D721Med (cell line): ENCODE measurements at regions not wholly inside any gene's neighbourhood (a gene's known extent, or its start where the extent isn't known, plus 50 kb on each side); places are given as distances from the start of the nearest gene placed in this dataset.
A peak's percentile ranks its signal among the peaks of the same experiment; 100 is the strongest.

Source experiments
- DNase-seq: peaks from one replicate; pipeline ENCODE4 v3.0.0; 2011; ENCODE audit warnings: low spot score; ENCODE audit not compliant: insufficient read length
- FAIRE-seq: peaks from 2 replicates; lab custom pipeline; 2011; peaks lifted over from hg19 to GRCh38; lab: Jason Lieb, UNC
- CTCF ChIP-seq: IDR thresholded peaks from 2 replicates; pipeline ENCODE4 v1.5.1; 2012; ENCODE audit warnings: mild to moderate bottlenecking, control low read depth; ENCODE audit not compliant: insufficient read depth; ENCODE audit errors: missing control alignments

DNA sequence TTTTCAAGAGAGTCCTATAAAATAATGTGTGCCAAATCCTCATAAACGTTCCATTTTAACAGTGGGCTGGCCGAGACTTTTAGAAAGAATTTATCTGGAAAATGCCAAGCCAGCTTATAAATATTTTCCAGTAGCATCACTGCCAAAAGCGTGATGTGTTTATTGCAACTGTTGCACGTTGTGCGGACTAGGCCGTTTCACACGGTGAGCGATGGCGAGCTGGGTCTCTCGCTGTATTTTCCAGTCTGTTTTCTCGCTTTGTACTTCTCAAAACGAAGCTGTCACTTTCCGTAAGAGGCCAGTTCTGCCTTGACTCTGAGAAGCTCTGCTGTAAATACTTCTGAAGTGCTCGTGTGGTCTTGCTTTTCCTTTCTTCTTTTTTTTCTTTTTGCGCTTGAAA is 65.0 kb upstream of the ZNF236 start:
- TF ChIP-seq CTCF: no peak
- FAIRE-seq: peak; percentile 35

DNA sequence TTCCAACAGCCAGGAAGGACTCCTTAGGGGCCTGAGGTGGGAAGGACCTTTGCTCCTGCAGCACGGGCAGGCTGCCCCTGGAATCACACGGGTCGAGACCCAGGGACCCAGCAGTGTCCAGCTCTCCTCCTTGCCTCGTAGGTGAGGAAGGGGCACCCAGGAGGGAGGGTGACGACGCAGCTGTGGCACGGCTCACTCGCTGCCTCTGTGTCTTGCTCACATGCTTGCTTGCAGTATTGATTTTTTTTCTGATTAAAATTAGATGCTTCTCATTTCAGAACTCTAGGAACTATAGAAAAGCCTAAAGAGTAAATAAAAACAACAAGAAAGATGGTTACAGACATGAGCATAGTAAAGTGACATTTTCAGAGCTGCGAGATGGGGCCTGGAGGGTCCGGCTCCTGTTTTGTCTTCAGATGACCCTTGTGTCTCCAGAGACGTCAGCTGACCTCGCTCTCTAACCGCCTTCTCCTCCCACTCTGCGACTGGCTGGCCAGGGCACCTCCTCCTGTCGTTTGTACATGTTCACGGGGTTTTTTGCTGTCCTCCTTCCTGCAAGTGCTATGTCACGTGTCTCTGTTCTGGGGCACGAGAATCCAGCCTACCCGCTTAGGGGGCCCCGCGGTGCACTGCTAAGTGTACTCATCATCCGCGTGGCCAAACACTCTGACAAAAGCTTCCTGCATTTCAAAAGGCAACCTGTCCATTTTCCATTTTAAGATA is 65.7 kb upstream of the ZNF236 start:
- DNase-seq (no peak), FAIRE-seq (peak; percentile 11)
- TF ChIP-seq CTCF: no peak

More for the DNA sequence above, 65.0 kb upstream of the ZNF236 start:
- DNase-seq: no peak

DNA sequence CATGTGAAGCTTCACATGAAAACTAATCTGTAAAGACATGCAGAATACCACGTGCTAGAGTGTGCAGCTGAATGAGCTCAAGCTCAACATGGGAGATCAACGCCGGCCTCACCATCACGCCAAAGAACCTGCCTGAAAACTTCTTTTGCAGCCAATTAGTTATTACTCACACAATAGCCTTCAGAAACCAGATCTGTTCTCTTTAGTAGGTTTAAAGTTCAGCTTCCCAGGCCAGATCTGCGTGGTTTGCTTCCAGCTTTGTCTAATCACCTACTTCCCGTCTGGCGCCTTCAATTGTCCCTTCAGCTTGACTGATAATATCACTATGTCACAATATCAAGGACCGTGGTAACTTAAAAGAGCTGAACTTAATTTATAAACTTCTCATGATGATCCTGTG is 68.0 kb upstream of the ZNF236 start:
- DNase-seq (no peak), FAIRE-seq (peak; percentile 91)
- no peak for TF ChIP-seq CTCF

DNA sequence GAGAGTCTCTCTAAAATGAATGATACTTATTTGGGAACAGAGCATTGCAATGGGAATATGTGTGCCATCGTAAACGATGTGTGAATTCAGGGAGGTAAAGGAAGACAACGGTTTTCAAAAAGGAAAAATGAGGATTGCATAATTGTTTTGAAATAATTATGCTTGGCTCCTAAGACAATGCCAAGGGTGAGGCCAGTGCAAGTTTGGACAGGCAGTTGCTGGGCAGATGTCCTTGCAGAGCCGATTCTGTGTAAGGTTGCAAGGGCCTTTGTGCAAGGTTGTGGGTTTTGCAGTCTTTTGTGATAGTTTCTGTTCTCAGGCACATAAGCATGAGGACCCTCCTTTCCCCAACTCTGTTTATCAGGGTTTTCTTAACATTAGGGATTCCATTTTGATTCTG is 70.0 kb upstream of the ZNF236 start:
- FAIRE-seq (no peak), DNase-seq (no peak)
- no peak for TF ChIP-seq CTCF

GRCh38 chr18:76750917-76751890 is 71.2 kb upstream of the ZNF236 start:
- FAIRE-seq (peak; percentile 32), DNase-seq (no peak)
- no peak for TF ChIP-seq CTCF

- no peak for TF ChIP-seq CTCF
- DNase-seq (no peak), FAIRE-seq (no peak)
Observed at GRCh38 chr18:76750269-76750668, 72.1 kb upstream of the ZNF236 start.
